B cell (primary cell): ENCODE measurements at regions not wholly inside any gene's neighbourhood (a gene's known extent, or its start where the extent isn't known, plus 50 kb on each side); places are given as distances from the start of the nearest gene placed in this dataset.
"Not testable (repeated sequence)": the region's sequence is repeated elsewhere in the genome, so short reads cannot be mapped to it uniquely, and the experiment has no call there.

ENCODE experiments used
- EZH2 ChIP-seq: IDR thresholded peaks from 2 replicates; pipeline ENCODE4 v1.6.1; 2012; ENCODE audit warnings: borderline replicate concordance, low read depth, mild to moderate bottlenecking, moderate library complexity, low read length; ENCODE audit not compliant: insufficient read depth, poor library complexity, severe bottlenecking
- TF ChIP-seq, protein P1 (sequence below): fragments of 200-600 bp; IDR thresholded peaks from one replicate; pipeline ENCODE4 v1.8.0; 2022; ENCODE audit warnings: antibody characterized with exemption, mild to moderate bottlenecking

GRCh38 chr7:6937746-6938145 lies 111.7 kb upstream of the CCZ1B start:
- TF ChIP-seq, protein P1, sequence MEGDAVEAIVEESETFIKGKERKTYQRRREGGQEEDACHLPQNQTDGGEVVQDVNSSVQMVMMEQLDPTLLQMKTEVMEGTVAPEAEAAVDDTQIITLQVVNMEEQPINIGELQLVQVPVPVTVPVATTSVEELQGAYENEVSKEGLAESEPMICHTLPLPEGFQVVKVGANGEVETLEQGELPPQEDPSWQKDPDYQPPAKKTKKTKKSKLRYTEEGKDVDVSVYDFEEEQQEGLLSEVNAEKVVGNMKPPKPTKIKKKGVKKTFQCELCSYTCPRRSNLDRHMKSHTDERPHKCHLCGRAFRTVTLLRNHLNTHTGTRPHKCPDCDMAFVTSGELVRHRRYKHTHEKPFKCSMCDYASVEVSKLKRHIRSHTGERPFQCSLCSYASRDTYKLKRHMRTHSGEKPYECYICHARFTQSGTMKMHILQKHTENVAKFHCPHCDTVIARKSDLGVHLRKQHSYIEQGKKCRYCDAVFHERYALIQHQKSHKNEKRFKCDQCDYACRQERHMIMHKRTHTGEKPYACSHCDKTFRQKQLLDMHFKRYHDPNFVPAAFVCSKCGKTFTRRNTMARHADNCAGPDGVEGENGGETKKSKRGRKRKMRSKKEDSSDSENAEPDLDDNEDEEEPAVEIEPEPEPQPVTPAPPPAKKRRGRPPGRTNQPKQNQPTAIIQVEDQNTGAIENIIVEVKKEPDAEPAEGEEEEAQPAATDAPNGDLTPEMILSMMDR, result not testable (repeated sequence)
- not testable (repeated sequence) for TF ChIP-seq EZH2
